HG02943 (cell line): ENCODE measurements at regions not wholly inside any gene's neighbourhood (a gene's known extent, or its start where the extent isn't known, plus 50 kb on each side); places are given as distances from the start of the nearest gene placed in this dataset.
"Not testable (repeated sequence)": the region's sequence is repeated elsewhere in the genome, so short reads cannot be mapped to it uniquely, and the experiment has no call there.

ENCODE experiments used
- ATAC-seq: cut with Tn5 transposase; IDR thresholded peaks from one replicate; pipeline ENCODE4 v1.9.1; 2021; ENCODE audit warnings: mild to moderate bottlenecking, low read depth, moderate library complexity; ENCODE audit not compliant: unreplicated experiment

DNA sequence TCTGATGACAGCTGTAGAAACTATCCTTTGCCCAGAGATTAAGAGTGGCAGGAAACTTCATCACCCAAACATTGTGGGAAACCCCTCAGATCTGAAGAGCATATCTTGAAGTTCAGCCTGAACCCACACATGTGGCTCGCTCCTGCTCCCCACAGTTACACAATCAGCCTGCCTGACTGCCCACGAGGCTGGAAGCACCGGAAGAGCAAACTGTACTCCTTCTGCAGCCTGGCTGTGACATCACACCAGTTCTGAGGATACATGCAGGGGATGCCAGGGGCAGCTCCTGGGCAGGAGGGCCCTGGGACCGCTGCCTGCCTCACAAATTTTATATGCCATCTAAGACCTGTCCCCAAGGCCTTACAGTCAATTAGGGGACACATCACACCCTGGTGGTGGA is 444.4 kb downstream of the BUD13 start:
- no peak for ATAC-seq

DNA sequence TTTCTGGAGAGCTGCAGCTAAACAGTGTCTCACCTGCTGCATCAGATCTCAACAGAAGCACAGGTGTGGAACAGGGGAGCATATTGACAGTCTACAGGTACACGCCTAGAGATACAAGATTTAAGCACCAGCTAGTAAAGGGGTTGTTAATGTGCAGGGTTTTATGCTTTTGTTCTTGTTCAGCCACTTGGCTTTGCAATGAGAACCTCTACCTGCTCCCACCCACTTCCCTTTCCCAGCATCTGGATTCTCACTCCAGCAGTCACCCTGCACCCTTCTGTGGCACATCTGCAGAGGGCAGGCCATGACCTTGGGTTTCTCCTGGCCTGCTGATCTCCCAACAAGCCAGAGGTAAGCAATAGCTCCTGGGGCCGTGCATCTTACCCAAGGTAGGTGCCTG is 446.6 kb downstream of the BUD13 start:
- ATAC-seq = no peak

DNA sequence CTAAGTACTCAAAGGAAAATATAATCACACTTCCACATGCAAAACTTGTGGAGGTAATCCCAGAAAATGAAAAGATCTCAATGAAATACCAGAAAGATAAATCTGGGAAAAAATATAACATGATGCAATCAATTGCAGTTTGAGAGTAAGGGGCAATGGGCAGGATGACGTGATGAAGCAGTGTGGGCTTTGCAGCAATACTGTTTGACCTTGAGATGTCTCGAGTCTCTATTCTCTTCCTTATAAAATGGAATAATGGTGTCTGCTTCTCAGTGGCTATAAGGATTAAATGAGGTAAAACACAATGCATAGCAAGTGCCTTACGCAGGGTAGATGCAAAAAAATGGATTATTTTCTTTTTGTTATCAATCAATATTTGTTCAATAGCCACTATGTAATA is 447.5 kb downstream of the BUD13 start:
- ATAC-seq = no peak

DNA sequence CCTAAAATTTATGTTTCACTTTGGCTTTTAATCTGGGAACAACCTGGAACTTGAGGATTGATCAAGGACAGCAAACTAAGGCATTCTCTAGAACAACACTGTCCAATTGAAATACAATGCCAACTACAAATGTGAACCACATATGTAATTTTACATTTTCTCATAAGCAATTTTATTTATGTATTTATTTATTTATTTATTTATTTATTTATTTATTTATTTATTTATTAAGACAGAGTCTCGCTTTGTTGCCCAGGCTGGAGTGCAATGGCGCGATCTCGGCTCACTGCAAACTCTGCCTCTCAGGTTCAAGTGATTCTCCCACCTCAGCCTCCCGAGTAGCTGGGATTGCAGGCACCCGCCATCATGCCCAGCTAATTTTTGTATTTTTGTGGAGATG is 448.7 kb downstream of the BUD13 start:
- ATAC-seq = not testable (repeated sequence)

DNA sequence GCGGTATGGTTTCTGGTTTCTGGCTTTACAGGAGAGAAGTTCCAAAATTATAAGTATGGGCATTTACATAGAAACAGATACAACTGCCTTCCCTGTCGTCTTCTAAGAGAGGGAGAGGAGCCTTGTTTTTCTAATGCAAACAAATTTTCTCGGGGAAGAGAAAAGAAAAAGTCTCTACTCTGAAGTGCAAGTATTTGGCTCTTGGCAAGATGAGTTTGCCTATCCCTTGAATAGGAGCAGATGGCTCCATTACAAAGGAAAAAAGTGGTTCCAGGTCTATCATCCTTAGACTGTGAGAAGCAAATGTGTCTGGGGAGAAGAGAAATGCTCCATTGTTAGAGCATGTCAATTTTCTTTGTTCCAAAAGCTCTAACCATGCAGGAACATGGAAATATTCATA is 455.6 kb downstream of the BUD13 start:
- ATAC-seq = no peak

DNA sequence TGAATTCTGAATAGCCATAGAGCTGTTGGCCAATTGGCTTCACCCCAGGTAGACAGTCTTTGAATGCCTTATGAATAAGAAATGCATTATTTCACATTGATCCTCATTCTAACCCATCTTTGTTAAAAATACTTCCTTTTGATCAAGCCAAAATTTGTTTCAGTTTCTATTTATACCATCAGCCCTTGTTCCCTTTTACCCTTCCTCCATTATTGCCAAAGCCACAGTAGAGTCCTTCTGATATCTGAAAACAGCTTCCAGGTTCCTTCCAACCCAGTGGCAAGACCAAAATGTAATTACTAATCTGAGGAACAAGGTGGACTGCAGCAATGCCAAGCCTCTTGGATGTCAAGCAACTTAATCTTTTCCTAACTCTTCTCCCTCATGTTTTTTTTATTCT is 458.8 kb downstream of the BUD13 start:
- ATAC-seq = no peak

DNA sequence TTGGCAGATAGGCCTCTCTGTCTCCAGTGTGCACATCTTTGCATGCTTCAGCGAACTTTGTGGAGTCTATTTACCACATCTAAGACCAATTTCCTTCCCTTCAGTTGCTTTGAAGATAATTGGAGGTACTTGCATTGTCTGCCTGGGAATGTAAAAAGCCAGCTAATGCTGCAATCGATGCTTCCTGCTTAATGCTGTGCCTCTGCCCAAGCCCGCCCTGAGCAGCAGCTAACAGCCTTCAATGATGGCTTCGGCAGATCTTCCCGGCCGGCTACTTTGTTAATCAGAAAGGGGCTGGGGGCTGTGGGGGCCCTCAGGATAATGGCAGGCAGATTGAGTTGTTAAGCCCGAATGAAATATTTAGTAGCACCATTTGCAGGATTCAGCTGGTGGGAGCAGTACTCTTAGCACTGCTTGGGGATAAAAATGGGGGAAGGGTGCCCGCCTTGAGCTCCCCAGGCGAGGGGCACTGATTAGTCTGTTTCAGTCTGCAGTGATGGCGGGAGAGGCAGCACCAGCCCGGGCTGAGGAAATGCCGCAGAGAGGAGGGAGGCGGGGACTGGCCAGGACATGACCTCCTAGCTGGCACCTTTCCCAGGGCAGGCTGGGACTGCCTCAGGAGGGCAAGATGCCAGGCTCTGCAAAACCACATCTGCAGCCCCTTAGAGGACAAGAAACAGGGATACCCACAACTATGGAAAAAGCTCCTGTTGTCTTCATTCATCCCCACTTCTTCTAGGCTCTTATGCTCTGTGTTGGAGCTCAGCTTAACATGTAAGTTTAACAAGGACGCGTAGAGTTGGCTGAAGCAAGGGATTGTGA is 460.0 kb downstream of the BUD13 start:
- no peak for ATAC-seq

DNA sequence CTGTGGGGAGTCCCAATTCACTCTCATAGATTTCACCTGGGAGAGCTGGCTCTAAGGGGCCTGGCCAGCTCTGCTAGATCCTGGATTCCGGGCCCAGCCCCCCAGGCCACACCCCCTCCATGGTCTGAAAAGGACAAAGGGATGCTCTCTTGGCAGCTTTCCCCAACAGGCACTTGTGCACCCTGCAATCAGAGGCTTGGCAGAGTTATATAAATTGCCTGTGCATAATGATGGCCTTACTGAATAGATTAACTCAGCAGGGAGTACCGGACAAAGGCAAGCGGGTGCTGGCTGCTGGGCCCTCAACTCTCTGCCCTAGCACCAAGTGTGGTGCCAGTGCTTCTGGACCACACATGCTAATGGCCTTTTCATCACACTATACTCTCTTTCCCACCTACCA is 461.6 kb downstream of the BUD13 start:
- ATAC-seq = no peak

DNA sequence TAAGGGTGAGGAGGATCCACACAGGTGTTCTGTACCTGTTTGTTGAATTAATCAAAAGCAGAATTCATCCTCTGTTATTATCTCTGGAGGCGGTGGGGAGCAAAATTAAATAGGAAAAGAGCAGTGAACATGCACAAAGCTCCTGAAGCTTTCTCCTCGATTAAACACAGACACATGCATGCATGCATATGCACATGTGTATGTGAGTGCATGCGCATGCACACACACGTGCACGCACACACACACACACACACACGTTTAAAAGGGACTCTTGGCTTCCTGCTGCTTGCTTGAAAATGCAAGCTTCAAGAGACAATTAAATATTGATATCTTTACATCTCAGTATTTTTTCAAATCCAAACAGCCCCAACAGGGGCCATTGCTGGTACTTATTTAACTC is 462.1 kb downstream of the BUD13 start:
- no peak for ATAC-seq

DNA sequence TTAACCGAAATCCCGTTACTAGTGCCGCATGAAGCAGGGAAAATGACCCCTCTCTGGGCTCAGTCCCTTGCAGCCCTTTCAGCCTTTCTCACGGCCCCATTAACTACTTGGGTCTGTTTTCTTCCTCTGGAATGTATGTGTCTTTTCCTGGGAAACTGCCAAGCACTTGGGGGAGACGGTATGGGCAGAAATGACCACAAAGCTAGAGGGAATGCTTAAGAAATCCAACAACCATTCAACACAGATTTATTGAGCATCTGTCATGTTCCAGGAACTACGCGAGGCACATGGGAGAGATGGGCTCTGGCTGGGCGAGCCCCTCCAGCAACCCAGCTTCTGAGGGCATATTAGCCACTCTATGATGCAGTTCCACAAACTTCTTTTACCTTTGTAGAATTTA is 462.6 kb downstream of the BUD13 start:
- ATAC-seq = no peak

DNA sequence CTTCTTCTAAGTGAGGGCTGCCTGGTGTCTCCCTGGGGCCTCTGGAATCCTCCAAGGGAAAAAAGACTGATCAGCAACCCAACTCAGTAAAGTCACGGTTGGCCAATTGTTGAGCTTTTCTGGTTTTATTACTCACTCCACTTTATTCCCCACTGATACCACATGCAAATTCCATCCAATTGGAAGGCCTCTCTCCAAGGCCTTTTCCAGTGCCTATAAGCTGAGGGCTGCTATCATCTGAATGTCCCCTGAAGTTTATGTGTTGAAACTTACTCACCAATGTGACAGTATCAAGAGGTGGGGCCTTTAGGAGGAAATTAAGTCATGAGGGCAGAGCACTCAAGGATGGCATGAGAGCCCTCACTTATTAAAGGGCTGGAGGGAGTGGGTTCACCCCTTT is 463.3 kb downstream of the BUD13 start:
- no peak for ATAC-seq

DNA sequence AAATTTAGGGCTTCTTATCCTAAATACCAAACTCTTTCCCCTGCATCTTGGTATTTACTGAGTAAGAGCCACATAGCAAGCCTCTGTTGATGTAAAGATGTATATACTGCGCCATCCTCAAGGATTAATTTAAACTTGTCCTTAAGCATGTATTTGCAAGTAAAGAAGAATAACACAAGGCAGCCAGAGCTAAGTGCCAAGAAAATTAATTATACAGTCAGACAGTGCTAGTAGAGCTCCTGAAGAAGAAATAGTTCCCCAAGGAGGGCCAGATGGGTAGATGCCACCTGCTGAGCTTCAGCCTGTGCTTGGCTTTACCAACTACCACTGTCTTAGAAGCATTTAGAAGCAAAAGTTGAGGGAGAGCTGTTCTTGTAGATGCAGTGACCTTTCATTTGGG is 470.0 kb downstream of the BUD13 start:
- ATAC-seq = no peak

DNA sequence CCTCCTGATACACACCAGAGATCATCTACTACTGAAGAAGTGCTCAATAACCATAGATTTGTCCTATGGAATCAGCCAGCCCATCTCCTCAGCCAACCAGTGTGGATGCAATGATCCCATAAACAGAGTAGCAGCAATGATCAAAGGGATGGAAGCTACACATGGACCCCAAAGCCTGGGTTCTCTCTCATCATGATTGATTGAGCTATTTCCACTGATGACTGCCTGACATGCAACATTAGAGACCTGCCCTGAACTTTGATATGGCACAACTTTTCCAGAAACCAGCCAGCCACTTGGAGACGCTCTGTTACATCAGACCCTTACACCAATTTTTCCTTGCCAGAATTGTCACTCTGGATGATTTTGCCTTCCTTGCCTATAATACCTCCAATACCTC is 471.6 kb downstream of the BUD13 start:
- ATAC-seq = no peak

DNA sequence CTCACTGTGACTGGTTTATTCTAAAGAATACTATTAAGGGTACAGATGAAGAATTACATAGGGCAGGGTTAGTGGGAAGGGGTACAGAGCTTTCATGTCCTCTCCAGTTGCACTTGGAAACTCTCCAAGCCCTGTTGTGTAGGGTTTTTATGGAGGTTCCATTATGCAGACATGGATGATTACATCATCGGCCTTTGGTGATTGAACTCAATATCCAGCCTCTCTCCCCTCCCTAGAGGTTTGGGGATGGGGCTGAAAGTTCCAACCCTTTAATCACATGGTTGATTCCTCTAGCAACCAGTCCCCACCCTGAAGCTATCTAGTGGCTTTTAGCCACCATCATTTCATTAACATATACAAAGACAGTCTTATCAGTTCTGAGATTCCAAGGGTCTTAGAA is 472.6 kb downstream of the BUD13 start:
- ATAC-seq = no peak

DNA sequence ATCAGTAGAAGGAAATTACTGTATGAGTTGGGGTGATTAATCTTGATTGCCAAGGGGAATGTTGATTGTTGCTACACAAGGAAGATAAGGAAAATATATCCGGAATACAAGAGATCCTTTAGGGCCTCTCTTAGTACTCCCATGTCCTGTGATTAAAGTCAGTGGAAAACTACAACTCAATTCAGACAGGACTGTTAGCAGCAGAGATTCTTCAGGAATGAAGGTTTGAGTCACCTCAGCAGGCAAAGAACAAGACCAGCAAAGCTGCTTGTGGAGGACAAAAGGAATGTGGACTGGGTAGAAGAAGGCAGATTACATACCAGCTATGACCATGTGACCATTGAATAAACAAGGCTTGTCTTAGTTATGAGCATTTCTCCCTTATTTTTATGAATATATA is 478.2 kb downstream of the BUD13 start:
- ATAC-seq = no peak

DNA sequence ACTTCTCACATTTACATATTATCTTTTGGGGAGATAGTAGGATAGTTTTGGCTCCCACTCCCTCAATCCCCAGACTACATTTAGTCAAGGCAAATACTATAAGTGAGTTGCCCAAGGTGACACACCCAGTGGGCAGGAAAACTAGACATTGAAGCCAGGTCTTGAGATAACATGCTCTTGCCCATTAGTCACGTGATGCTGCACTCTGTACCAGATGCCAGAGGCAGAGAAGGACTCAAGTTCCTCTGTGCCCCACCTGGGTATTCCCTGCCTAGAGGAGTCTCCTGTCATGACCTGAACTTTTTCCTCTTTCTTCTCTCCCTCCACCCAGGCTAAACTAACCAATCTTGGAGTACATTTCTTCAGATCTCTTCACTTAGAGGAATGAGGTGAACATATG is 484.9 kb downstream of the BUD13 start:
- no peak for ATAC-seq

DNA sequence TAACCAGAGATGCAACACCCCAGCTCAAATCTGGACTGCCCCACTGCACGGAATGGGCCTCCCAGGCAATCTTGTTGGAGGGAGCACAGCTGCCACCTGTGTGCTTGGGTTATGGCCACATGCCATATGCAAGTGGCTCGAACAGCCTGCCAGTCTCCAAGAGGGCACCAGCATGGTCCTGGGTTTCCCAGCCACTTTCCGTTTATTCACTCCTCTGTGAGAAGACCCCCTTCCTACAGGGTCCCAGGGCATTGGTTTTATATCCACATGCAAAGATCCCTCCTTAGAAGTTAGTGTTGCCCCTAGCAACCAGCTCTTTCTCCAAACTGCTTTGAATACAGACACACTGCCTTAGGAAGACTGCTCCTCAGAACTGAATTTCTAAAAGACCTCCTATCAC is 487.8 kb downstream of the BUD13 start:
- ATAC-seq = no peak

DNA sequence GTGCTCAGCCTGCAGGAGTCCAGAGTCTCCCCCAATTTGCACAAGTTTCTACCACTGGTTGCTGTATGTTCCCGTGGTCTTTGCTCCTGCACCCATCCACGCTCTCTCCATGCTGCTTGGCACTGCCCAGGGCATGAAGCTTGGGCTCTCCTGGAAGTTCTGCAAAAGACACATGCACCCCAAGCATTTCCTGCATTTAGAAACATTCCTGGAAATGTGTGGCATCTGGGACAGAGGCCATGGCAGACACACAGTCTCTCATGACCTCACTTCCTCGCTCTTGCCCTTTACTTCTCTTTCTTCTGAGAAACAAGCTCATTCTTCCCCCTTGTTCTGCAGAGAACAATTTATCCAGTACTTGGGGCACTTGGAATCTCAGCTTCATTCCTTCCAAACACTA is 489.5 kb downstream of the BUD13 start:
- no peak for ATAC-seq

DNA sequence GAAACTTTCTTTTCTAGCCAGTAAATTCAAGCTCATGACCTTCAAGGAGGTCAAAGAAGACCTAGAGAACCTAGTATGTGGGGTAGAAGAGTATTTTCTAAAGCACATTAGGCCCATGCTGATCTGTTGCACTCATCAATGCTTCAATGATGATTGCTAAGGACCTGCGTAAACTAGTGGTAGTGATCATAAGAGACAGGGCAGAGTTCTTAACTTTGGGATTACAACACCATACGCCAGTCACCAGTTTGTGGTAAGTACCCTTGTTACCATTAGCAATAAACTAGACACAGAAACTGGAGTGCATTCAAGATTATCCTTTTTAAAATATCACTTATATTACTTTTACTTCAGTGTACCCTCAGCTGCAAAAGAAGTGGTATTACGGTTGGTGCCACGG is 490.3 kb downstream of the BUD13 start:
- ATAC-seq = no peak

DNA sequence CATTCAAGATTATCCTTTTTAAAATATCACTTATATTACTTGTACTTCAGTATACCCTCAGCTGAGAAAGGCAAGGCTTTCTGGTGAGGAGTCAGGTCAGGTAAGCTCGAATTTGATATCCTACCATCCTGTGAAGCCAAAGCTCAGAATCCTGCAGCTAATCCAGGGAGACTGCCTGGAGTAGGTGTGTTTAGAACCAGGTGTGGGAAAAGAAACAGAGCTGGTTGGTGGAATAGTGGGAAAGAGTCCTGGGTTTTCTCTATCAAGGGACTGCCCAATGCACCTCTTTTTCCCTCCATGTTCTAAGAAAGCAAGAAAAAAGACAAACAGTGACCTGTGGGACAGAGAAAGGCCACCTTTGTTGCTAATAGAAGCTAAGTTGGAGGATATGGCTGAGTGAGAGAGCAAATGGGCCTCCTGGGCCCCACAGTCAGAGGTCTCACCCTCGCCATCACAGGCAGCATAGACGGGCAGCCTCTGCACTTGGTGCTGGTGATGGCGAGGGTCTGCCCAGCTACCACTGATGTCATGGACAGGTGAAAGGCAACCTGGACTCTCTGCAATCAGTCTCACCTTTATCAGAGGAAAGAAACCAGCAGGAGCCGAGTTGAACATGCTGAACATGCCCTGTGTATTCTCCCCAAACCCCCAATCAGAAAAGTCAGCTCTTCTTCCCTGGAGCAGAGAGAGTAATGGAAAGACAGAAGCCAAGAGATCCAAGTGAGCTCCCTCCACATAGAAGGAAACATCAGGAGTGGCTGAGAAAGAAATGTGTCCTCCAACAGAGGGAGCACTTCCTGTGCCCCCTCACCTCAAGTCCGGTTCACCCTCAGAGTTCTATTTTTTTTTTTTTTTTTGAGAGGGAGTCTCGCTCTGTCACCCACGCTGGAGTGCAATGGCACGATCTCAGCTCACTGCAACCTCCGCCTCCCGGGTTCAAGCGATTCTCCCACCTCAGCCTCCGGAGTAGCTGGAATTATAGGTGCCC is 491.3 kb downstream of the BUD13 start:
- no peak for ATAC-seq

DNA sequence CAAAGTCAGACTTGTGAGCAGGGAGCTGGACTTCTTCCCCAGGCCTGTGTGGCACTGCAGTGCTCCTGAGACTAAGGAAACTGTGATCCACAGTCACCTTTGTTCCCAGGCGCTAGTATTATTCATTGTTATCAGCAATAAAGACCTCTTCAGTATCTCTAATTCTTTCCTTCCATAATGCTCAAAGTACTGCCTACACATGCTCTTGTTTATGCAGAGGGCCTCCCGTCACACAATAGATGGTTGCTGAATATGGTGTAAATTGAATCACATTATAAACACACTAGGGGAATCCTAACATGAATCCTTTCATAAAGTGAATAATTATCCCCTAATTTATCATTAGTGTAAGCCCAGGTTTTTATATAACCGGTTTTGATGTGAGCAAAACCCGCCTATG is 493.3 kb downstream of the BUD13 start:
- no peak for ATAC-seq

DNA sequence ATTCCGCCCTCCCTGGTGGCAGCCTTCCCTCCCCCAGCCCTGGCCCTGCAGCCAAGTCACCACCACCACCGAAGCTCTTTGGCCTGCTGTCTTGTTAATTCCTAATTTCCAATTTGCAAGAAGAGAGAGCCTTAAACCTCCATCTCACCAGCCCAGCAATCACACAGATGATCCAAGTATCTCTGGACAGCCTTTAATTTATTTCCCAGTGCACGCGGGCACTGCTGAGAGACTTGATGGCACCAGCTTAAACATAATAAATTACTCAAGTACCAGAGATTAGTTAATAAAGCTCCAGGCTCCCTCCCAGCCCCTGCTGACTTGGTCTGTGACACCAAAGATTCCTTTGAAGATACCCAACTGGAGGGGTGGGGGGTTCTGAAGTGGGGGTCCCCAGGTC is 494.7 kb downstream of the BUD13 start:
- no peak for ATAC-seq
